Stomach (tissue), 4 donors: ENCODE measurements at regions not wholly inside any gene's neighbourhood (a gene's known extent, or its start where the extent isn't known, plus 50 kb on each side); places are given as distances from the start of the nearest gene placed in this dataset.

ENCODE experiments used
- EP300 ChIP-seq: sonication (generic); formaldehyde crosslinking; IDR thresholded peaks from one replicate; pipeline ENCODE4 v1.6.1; 2017; ENCODE audit warnings: antibody characterized with exemption
- POLR2A ChIP-seq, 4 donors: fragments of 450-650 bp; IDR thresholded peaks; one replicate each; pipeline ENCODE4 v1.6.1; 2016; ENCODE audit warnings: antibody characterized with exemption in 4 of 4, control low read depth in 2 of 4, mild to moderate bottlenecking in 1 of 4, moderate library complexity in 1 of 4
- TF ChIP-seq, protein P1 (sequence below), 7 experiments: fragments of 450-650 bp in 4 of 7; fragments of 200-600 bp in 3 of 7; sonication (generic) in 3 of 7; IDR thresholded peaks; one replicate each; pipeline ENCODE4 v1.5.1; 2016 to 2019; ENCODE audit warnings: antibody characterized with exemption in 7 of 7, control low read depth in 2 of 7, mild to moderate bottlenecking in 1 of 7

DNA sequence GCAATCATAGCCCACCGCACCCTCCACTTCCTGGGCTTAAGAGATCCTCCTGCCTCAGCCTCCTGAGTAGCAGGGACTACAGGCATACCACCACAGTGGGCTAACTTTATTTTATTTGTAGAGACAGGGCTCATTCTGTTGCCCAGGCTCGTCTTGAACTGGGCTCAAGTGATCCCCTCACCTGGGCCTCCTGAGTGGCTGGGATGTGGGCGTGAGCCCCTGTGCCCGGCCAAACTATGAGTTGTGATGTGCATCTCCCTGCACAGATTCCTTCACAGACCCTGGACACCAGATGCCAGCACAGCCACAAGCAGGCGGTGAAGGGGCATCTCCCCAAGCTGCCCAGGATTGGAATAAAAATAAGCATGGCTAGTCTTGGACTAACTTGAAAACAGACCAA is 244.9 kb upstream of the IRX1 start:
- TF ChIP-seq, protein P1, sequence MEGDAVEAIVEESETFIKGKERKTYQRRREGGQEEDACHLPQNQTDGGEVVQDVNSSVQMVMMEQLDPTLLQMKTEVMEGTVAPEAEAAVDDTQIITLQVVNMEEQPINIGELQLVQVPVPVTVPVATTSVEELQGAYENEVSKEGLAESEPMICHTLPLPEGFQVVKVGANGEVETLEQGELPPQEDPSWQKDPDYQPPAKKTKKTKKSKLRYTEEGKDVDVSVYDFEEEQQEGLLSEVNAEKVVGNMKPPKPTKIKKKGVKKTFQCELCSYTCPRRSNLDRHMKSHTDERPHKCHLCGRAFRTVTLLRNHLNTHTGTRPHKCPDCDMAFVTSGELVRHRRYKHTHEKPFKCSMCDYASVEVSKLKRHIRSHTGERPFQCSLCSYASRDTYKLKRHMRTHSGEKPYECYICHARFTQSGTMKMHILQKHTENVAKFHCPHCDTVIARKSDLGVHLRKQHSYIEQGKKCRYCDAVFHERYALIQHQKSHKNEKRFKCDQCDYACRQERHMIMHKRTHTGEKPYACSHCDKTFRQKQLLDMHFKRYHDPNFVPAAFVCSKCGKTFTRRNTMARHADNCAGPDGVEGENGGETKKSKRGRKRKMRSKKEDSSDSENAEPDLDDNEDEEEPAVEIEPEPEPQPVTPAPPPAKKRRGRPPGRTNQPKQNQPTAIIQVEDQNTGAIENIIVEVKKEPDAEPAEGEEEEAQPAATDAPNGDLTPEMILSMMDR (IDR thresholded peaks at IDR 0.05), result no peak
- TF ChIP-seq POLR2A (IDR thresholded peaks at IDR 0.05) (no peak), EP300 (no peak)
